HFFc6 (cell line): ENCODE measurements at regions not wholly inside any gene's neighbourhood (a gene's known extent, or its start where the extent isn't known, plus 50 kb on each side); places are given as distances from the start of the nearest gene placed in this dataset.

ENCODE experiments used
- DNase-seq: peaks from one replicate; pipeline ENCODE4 v3.0.0-alpha.2; 2018
- H3K27ac Mint-ChIP-seq: 2 replicates; pipeline ENCODE4 v1.8.0; 2020; ENCODE audit warnings: mild to moderate bottlenecking, mixed read lengths
- H3K27me3 Mint-ChIP-seq: 2 replicates; pipeline ENCODE4 v1.8.0; 2021; ENCODE audit warnings: mild to moderate bottlenecking, moderate library complexity, mixed read lengths; ENCODE audit not compliant: insufficient read depth
- H3K36me3 Mint-ChIP-seq: 2 replicates; pipeline ENCODE4 v1.8.0; 2021; ENCODE audit warnings: low read depth, mixed read lengths
- H3K4me1 Mint-ChIP-seq: 2 replicates; pipeline ENCODE4 v1.8.0; 2020; ENCODE audit warnings: low read depth, mixed read lengths
- H3K4me3 Mint-ChIP-seq: 2 replicates; pipeline ENCODE4 v1.8.0; 2020; ENCODE audit warnings: mild to moderate bottlenecking, moderate library complexity, mixed read lengths
- H3K9me3 Mint-ChIP-seq: 2 replicates; pipeline ENCODE4 v1.8.0; 2020; ENCODE audit warnings: mild to moderate bottlenecking, mixed read lengths
- TF ChIP-seq, protein P1 (sequence below): fragments of 200-600 bp; sonication (generic); IDR thresholded peaks from 2 replicates; pipeline ENCODE4 v1.5.0; 2021; ENCODE audit warnings: antibody characterized with exemption, mild to moderate bottlenecking

DNA sequence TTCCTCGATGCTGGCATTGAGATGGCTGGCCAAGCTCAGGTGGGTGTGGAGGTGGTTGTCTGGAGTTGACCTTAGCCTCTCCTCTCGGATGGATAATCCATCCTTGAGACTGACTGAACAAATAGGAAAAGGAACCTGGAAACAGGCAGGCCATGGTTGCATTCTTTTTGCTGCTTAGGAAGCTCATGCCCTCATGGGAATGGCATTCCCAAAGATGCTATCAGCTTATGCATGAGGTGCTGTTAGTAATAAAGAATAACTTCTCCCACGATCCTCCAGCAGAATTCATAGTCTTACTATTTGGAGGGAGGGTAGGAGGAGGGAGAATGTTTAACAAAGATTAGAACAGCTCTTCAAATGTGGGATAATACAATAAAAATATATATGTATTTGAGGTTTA lies 303.0 kb upstream of the TPM1 start:
- H3K4me1 Mint-ChIP-seq = peaks cover 82% of the 10 kb centered on the region
- H3K9me3 Mint-ChIP-seq = no peaks in the 10 kb centered on the region
- H3K4me3 Mint-ChIP-seq = peak overlapping the region; percentile 75
- peaks cover 19% of the 10 kb centered on the region for H3K36me3 Mint-ChIP-seq
- TF ChIP-seq, protein P1, sequence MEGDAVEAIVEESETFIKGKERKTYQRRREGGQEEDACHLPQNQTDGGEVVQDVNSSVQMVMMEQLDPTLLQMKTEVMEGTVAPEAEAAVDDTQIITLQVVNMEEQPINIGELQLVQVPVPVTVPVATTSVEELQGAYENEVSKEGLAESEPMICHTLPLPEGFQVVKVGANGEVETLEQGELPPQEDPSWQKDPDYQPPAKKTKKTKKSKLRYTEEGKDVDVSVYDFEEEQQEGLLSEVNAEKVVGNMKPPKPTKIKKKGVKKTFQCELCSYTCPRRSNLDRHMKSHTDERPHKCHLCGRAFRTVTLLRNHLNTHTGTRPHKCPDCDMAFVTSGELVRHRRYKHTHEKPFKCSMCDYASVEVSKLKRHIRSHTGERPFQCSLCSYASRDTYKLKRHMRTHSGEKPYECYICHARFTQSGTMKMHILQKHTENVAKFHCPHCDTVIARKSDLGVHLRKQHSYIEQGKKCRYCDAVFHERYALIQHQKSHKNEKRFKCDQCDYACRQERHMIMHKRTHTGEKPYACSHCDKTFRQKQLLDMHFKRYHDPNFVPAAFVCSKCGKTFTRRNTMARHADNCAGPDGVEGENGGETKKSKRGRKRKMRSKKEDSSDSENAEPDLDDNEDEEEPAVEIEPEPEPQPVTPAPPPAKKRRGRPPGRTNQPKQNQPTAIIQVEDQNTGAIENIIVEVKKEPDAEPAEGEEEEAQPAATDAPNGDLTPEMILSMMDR = no peak
- no peaks in the 10 kb centered on the region; the same call in 1 of the 2 replicates for H3K27me3 Mint-ChIP-seq
- H3K27ac Mint-ChIP-seq = peak overlapping the region; percentile 94
- DNase-seq = peak; percentile 89

DNA sequence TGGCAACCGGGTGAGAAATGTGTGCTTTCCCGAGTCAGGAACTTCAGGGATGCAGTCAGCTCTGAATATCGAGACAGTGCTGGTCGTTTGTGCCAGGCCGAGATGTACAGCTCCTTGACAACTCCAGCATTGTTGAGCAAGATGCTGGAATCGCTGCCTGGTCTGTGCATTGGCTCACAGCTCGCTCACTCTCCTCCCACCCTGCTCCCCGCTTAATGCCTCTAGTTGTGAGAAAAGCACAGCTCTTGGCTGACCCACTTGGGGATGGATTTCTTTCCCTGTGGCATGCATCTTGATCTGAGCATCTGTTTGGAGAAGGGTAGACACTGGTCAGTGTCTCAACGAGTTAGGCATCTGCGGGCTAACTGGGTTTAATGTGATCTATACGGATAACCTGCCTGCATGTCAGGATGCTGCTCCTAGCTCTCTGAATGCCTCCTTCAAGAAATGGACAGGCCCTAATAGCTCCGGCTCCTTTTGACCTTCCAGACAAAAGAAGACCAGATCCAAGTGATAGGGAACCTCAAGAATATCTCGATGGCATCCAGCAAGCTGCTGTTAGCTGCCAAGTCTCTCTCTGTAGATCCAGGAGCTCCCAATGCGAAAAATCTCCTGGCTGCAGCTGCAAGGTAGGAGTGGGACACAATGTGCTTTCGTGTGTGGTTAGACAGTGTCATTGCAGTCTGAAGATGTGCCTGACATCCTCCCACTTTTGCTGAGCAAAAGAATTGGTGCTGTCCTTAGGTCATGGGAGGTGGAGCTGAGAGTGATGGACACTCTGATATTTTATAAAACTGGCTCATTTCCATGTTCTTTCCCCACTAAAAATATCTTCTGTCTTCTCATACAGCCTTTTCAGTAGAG lies 302.2 kb upstream of the TPM1 start:
- Mint-ChIP-seq H3K27me3 (no peaks in the 10 kb centered on the region; the same call in 1 of the 2 replicates), H3K4me3 (peak overlapping the region; percentile 75), H3K27ac (peak overlapping the region; percentile 94), H3K9me3 (no peaks in the 10 kb centered on the region), H3K36me3 (peaks cover 19% of the 10 kb centered on the region), H3K4me1 (peaks cover 82% of the 10 kb centered on the region)
- DNase-seq = peak; percentile 38
- TF ChIP-seq, protein P1 = peak; percentile 13; the same call in 1 of the 2 replicates

DNA sequence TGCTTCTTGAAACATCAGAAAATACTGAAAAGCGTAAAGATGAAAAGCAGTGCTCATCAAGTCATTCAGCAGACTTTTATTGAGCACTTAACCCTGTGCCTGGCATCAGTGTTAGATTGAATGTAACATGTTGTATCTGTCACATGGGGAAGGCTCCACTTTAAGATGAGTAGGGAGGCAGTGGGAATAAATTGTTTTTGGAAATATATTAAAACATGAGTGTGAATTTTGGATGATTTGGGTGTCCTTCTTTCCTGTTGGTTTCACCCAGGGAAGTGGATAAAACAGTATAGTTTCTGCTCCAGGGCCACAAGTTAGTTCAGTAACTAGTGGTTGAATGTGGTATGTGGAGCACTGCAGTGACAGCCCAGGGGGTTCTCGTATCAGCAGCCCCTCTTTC lies 301.4 kb upstream of the TPM1 start:
- peak overlapping the region; percentile 96 for H3K27ac Mint-ChIP-seq
- no peaks in the 10 kb centered on the region; the same call in 1 of the 2 replicates for H3K27me3 Mint-ChIP-seq
- TF ChIP-seq, protein P1 = no peak
- H3K9me3 Mint-ChIP-seq = no peaks in the 10 kb centered on the region
- peaks cover 82% of the 10 kb centered on the region for H3K4me1 Mint-ChIP-seq
- H3K4me3 Mint-ChIP-seq = peak overlapping the region; percentile 66
- no peak for DNase-seq
- peaks cover 14% of the 10 kb centered on the region for H3K36me3 Mint-ChIP-seq

DNA sequence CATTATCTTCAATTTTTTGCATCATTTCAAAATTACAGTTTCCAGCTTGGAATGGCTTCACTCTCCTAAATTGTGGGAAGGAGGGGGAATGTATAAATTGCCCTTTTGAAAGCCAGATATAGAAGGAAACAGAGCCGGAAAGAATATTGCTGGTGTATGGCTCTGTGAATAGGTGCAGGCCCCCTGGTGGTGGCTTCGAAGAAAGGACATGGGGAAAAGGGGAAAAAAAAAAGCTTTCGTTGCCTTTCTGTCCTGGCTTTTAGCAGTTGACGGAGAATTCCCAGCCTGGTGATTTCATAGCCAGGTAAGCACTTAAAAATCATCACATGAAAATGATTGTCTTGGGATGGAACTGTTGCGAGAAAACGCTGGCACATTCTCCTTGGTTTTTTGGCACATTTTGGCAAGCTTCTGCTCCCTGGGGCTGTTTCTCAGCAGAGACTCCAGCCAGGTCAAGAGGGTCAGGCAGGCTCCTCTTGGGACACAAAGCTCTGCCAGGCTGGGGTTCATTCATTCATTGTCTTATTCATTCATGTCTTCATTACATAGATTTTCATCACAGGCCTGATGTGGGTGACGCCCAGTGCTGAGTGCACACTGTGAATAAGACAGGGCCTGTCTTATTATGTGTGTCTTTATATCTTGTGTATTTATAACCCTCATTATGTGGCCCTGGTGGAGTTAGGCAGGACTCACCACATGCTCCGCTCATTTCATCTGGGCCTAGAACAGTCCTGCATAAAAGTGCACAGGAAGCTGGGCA lies 300.0 kb upstream of the TPM1 start:
- H3K4me3 Mint-ChIP-seq = peak overlapping the region; percentile 63
- no peaks in the 10 kb centered on the region for H3K27me3 Mint-ChIP-seq
- H3K36me3 Mint-ChIP-seq = peaks cover 12% of the 10 kb centered on the region; the same call in 1 of the 2 replicates
- DNase-seq = peak; percentile 92
- TF ChIP-seq, protein P1 = peak; percentile 97
- H3K9me3 Mint-ChIP-seq = no peaks in the 10 kb centered on the region
- H3K27ac Mint-ChIP-seq = peak overlapping the region; percentile 96
- peaks cover 67% of the 10 kb centered on the region for H3K4me1 Mint-ChIP-seq

DNA sequence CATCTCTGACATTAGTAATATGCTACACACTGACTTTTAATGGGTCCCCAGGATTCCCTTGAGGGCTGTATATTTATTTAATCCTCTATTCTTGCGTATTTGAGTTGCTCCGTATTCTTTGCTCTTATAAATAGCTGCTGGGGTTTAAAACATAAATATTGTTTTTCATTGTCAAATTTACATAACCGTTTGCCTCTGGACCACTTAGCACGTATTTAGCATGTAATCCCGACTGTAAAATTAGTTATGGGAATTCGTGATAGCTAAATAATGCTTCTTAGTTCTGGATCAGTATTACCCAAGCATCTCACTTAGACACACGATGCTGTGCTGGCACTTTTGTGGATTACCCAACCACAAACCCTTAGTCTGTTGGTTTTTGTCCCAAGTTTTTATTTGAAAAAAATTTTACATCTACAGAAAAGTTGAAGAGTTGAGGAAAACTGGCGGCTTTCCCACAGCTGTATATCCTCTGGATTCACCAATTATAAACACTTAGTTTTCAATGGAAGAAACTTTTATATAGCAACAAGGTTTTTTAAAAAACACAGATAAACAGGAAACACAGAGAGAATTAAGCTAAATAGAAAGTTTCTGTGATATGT lies 296.8 kb upstream of the TPM1 start:
- DNase-seq = no peak
- Mint-ChIP-seq H3K36me3 (peaks cover 21% of the 10 kb centered on the region), H3K27ac (no peak overlapping the region), H3K4me1 (peaks cover 49% of the 10 kb centered on the region), H3K9me3 (no peaks in the 10 kb centered on the region), H3K27me3 (no peaks in the 10 kb centered on the region; the same call in 1 of the 2 replicates), H3K4me3 (no peak overlapping the region)
- TF ChIP-seq, protein P1 = no peak
